ENCODE measurements at regions not wholly inside any gene's neighbourhood (a gene's known extent, or its start where the extent isn't known, plus 50 kb on each side); places are given as distances from the start of the nearest gene placed in this dataset.

DNA sequence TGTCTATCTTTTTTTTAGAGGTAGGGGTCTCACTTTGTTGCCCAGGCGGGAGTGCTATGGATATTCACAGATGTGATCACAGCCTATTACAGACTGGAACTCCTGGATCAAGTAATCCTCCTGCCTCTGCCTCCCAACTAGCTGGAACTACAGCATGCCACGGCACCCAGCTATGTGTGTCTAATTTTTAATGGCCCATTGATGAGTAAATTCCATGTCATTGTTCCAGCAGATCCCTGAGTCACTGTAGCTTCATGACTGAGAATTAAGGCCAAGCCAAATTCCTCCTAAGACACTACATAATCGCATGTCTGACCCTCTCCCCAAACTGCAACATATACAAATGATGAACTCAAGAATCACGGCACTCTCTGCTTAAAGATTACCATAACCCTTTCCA is 84.2 kb upstream of the RGS2 start (continued):
- TF ChIP-seq ZKSCAN8 (CRISPR knock-in tag; IDR thresholded peaks at IDR 0.05) (no peak), LCOR (CRISPR knock-in tag; IDR thresholded peaks at IDR 0.05) (no peak), ELF2 (CRISPR knock-in tag; IDR thresholded peaks at IDR 0.05) (no peak), MCM7 (IDR thresholded peaks at IDR 0.05) (no peak), ZC3H11A (IDR thresholded peaks at IDR 0.05; ENCODE audit: low read depth, low read length) (no peak), SIRT6 (IDR thresholded peaks at IDR 0.05; ENCODE audit: low read depth, low read length) (no peak), CBX3 (IDR thresholded peaks at IDR 0.05; ENCODE audit: borderline replicate concordance in 1 of 2, low read length in 2 of 2) (no peak), NR2F6 (CRISPR knock-in tag; IDR thresholded peaks at IDR 0.05) (no peak)
- TF ChIP-seq, protein P1, sequence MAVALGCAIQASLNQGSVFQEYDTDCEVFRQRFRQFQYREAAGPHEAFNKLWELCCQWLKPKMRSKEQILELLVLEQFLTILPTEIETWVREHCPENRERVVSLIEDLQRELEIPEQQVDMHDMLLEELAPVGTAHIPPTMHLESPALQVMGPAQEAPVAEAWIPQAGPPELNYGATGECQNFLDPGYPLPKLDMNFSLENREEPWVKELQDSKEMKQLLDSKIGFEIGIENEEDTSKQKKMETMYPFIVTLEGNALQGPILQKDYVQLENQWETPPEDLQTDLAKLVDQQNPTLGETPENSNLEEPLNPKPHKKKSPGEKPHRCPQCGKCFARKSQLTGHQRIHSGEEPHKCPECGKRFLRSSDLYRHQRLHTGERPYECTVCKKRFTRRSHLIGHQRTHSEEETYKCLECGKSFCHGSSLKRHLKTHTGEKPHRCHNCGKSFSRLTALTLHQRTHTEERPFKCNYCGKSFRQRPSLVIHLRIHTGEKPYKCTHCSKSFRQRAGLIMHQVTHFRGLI (CRISPR knock-in tag; IDR thresholded peaks at IDR 0.05) = no peak
- TF ChIP-seq, protein P2, sequence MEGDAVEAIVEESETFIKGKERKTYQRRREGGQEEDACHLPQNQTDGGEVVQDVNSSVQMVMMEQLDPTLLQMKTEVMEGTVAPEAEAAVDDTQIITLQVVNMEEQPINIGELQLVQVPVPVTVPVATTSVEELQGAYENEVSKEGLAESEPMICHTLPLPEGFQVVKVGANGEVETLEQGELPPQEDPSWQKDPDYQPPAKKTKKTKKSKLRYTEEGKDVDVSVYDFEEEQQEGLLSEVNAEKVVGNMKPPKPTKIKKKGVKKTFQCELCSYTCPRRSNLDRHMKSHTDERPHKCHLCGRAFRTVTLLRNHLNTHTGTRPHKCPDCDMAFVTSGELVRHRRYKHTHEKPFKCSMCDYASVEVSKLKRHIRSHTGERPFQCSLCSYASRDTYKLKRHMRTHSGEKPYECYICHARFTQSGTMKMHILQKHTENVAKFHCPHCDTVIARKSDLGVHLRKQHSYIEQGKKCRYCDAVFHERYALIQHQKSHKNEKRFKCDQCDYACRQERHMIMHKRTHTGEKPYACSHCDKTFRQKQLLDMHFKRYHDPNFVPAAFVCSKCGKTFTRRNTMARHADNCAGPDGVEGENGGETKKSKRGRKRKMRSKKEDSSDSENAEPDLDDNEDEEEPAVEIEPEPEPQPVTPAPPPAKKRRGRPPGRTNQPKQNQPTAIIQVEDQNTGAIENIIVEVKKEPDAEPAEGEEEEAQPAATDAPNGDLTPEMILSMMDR (IDR thresholded peaks at IDR 0.05 in 2 of 3, conservative IDR thresholded peaks at IDR 0.05 in 1 of 3; ENCODE audit: insufficient read depth in 2 of 3, low read depth in 1 of 3, low read length in 3 of 3) = no peak

All from K562 (cell line).